Liver (tissue), 8 donors: ENCODE measurements at regions not wholly inside any gene's neighbourhood (a gene's known extent, or its start where the extent isn't known, plus 50 kb on each side); places are given as distances from the start of the nearest gene placed in this dataset.

Experiments
- DNase-seq: peaks from one replicate; pipeline ENCODE4 v3.0.0-alpha.2; 2017; ENCODE audit warnings: low spot score
- H3K27ac ChIP-seq, 2 donors: one replicate each; pipeline ENCODE4 v1.7.0; 2013; ENCODE audit warnings: inconsistent platforms in 2 of 2, low read length in 2 of 2, control low read depth in 1 of 2, low read depth in 1 of 2, mild to moderate bottlenecking in 1 of 2
- H3K27me3 ChIP-seq, 4 donors: one replicate each; pipeline versions ENCODE4 v1.6.1 to v1.7.0; 2013; ENCODE audit warnings: low read length in 3 of 4, inconsistent platforms in 1 of 4, mild to moderate bottlenecking in 1 of 4, moderate library complexity in 1 of 4; ENCODE audit not compliant: control insufficient read depth in 4 of 4, insufficient read depth in 4 of 4
- H3K36me3 ChIP-seq, 4 donors: one replicate each; pipeline versions ENCODE4 v1.6.1 to v1.7.0; 2013; ENCODE audit warnings: low read length in 3 of 4, mild to moderate bottlenecking in 3 of 4, low read depth in 1 of 4, moderate library complexity in 1 of 4; ENCODE audit not compliant: control insufficient read depth in 4 of 4, insufficient read depth in 3 of 4
- H3K4me1 ChIP-seq, 4 donors: one replicate each; pipeline versions ENCODE4 v1.6.1 to v1.7.0; 2013; ENCODE audit warnings: low read length in 3 of 4, mild to moderate bottlenecking in 3 of 4, moderate library complexity in 1 of 4; ENCODE audit not compliant: control insufficient read depth in 4 of 4, insufficient read depth in 4 of 4
- H3K4me3 ChIP-seq, 3 donors: one replicate each; pipeline versions ENCODE4 v1.6.1 to v1.7.0; 2013; ENCODE audit warnings: low read length in 3 of 3, control low read depth in 1 of 3, low read depth in 1 of 3, mild to moderate bottlenecking in 1 of 3
- H3K9ac ChIP-seq, 2 donors: one replicate each; pipeline ENCODE4 v1.7.0; 2013; ENCODE audit warnings: low read length in 2 of 2, mild to moderate bottlenecking in 2 of 2, moderate library complexity in 2 of 2, control low read depth in 1 of 2, low read depth in 1 of 2
- H3K9me3 ChIP-seq, 4 donors: one replicate each; pipeline versions ENCODE4 v1.6.1 to v1.7.0; 2013; ENCODE audit warnings: low read length in 3 of 4; ENCODE audit not compliant: control insufficient read depth in 4 of 4
- EGR1 ChIP-seq, 2 donors: IDR thresholded peaks; 2 replicates each; pipeline ENCODE4 v1.6.1; 2016 to 2018; ENCODE audit warnings: antibody characterized with exemption in 2 of 2, low read depth in 2 of 2
- FOXA1 ChIP-seq: IDR thresholded peaks from 2 replicates; pipeline ENCODE4 v1.6.1; 2016; ENCODE audit warnings: antibody characterized with exemption
- FOXA2 ChIP-seq: IDR thresholded peaks from 2 replicates; pipeline ENCODE4 v1.6.1; 2016; ENCODE audit warnings: antibody characterized with exemption
- GABPA ChIP-seq, 2 donors: IDR thresholded peaks in 1 of 2; conservative IDR thresholded peaks in 1 of 2; 2 replicates each; pipeline ENCODE4 v1.6.1; 2016; ENCODE audit warnings: antibody characterized with exemption in 2 of 2, mild to moderate bottlenecking in 1 of 2, moderate library complexity in 1 of 2
- HNF4A ChIP-seq, 2 donors: conservative IDR thresholded peaks; 2 replicates each; pipeline ENCODE4 v1.6.1; 2016; ENCODE audit warnings: antibody characterized with exemption in 2 of 2, mild to moderate bottlenecking in 2 of 2
- HNF4G ChIP-seq: IDR thresholded peaks from 2 replicates; pipeline ENCODE4 v1.6.1; 2016; ENCODE audit warnings: antibody characterized with exemption
- JUND ChIP-seq, 2 donors: IDR thresholded peaks; 2 replicates each; pipeline ENCODE4 v1.6.1; 2016; ENCODE audit warnings: antibody characterized with exemption in 2 of 2
- NR2F2 ChIP-seq: IDR thresholded peaks from 2 replicates; pipeline ENCODE4 v1.6.1; 2016; ENCODE audit warnings: antibody characterized with exemption
- RAD21 ChIP-seq, 2 donors: IDR thresholded peaks; 2 replicates each; pipeline ENCODE4 v1.6.1; 2016; ENCODE audit warnings: antibody characterized with exemption in 2 of 2, mild to moderate bottlenecking in 2 of 2
- RXRA ChIP-seq, 2 donors: IDR thresholded peaks; 2 replicates each; pipeline ENCODE4 v1.6.1; 2017 to 2018; ENCODE audit warnings: antibody characterized with exemption in 2 of 2, mild to moderate bottlenecking in 1 of 2
- TAF1 ChIP-seq: conservative IDR thresholded peaks from 2 replicates; pipeline ENCODE4 v1.6.1; 2016; ENCODE audit warnings: antibody characterized with exemption, mild to moderate bottlenecking
- YY1 ChIP-seq: IDR thresholded peaks from 2 replicates; pipeline ENCODE4 v1.6.1; 2016; ENCODE audit warnings: antibody characterized with exemption, mild to moderate bottlenecking
- WGBS: extraction: QIAGEN DNeasy Blood & Tissue Kit; methylation state at CpG from one replicate; pipeline ENCODE4 v1.1.7; 2013; 5-methylcytosine and 5-hydroxymethylcytosine counted together
- TF ChIP-seq, protein P1 (sequence below): IDR thresholded peaks from 2 replicates; pipeline ENCODE4 v1.6.1; 2016; ENCODE audit warnings: antibody characterized with exemption
- TF ChIP-seq, protein P2 (sequence below): IDR thresholded peaks from 2 replicates; pipeline ENCODE4 v1.6.1; 2016; ENCODE audit warnings: antibody characterized with exemption, mild to moderate bottlenecking
- TF ChIP-seq, protein P3 (sequence below): fragments of 150-350 bp; IDR thresholded peaks from 2 replicates; pipeline ENCODE4 v1.5.1; 2017; ENCODE audit warnings: improper control_type of control experiment, low read depth, low read length; ENCODE audit not compliant: missing input control
- TF ChIP-seq, protein P4 (sequence below): IDR thresholded peaks from 2 replicates; pipeline ENCODE4 v1.6.1; 2016; ENCODE audit warnings: antibody characterized with exemption
- TF ChIP-seq, protein P5 (sequence below): IDR thresholded peaks from 2 replicates; pipeline ENCODE4 v1.6.1; 2016; ENCODE audit warnings: antibody characterized with exemption
- donor health status: healthy.
- donor health status: healthy.
- donor health status: healthy.
- donor health status: healthy.
- donor health status: healthy.

DNA sequence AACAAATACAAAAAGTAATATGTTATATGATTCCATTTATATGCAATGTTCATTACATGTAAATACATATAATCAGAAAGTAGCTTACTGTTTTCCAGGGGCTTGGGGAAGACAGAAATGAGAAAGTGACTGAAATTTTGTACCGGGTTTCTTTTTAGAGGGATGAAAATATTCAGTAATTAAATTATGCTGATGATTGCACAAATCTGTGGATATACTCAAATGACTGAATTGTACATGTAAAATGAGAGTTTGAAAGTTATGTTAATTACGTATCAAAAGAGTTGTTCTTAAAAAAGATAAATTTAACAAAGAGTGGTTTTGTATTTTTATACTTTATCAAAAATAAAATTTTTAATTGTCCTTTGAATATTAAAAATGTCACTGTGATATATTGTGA lies 856.3 kb downstream of the DSC3 start:
- no peaks in the 10 kb centered on the region for H3K9me3 ChIP-seq
- no peak for DNase-seq
- H3K27me3 ChIP-seq: no peaks in the 10 kb centered on the region
- H3K36me3 ChIP-seq: no peaks in the 10 kb centered on the region
- H3K27ac ChIP-seq: no peak overlapping the region
- TF ChIP-seq TAF1: no peak
- TF ChIP-seq, protein P1, sequence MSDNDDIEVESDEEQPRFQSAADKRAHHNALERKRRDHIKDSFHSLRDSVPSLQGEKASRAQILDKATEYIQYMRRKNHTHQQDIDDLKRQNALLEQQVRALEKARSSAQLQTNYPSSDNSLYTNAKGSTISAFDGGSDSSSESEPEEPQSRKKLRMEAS: no peak
- TF ChIP-seq, protein P2, sequence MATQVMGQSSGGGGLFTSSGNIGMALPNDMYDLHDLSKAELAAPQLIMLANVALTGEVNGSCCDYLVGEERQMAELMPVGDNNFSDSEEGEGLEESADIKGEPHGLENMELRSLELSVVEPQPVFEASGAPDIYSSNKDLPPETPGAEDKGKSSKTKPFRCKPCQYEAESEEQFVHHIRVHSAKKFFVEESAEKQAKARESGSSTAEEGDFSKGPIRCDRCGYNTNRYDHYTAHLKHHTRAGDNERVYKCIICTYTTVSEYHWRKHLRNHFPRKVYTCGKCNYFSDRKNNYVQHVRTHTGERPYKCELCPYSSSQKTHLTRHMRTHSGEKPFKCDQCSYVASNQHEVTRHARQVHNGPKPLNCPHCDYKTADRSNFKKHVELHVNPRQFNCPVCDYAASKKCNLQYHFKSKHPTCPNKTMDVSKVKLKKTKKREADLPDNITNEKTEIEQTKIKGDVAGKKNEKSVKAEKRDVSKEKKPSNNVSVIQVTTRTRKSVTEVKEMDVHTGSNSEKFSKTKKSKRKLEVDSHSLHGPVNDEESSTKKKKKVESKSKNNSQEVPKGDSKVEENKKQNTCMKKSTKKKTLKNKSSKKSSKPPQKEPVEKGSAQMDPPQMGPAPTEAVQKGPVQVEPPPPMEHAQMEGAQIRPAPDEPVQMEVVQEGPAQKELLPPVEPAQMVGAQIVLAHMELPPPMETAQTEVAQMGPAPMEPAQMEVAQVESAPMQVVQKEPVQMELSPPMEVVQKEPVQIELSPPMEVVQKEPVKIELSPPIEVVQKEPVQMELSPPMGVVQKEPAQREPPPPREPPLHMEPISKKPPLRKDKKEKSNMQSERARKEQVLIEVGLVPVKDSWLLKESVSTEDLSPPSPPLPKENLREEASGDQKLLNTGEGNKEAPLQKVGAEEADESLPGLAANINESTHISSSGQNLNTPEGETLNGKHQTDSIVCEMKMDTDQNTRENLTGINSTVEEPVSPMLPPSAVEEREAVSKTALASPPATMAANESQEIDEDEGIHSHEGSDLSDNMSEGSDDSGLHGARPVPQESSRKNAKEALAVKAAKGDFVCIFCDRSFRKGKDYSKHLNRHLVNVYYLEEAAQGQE: no peak
- no peak for TF ChIP-seq FOXA1
- no peak for TF ChIP-seq GABPA (IDR thresholded peaks at IDR 0.05 in 1 of 2, conservative IDR thresholded peaks at IDR 0.05 in 1 of 2)
- TF ChIP-seq HNF4A (conservative IDR thresholded peaks at IDR 0.05): no peak
- no peak for TF ChIP-seq RAD21 (IDR thresholded peaks at IDR 0.05)
- no peak for TF ChIP-seq FOXA2
- TF ChIP-seq RXRA (IDR thresholded peaks at IDR 0.05): no peak
- no peak for TF ChIP-seq YY1
- TF ChIP-seq, protein P3, sequence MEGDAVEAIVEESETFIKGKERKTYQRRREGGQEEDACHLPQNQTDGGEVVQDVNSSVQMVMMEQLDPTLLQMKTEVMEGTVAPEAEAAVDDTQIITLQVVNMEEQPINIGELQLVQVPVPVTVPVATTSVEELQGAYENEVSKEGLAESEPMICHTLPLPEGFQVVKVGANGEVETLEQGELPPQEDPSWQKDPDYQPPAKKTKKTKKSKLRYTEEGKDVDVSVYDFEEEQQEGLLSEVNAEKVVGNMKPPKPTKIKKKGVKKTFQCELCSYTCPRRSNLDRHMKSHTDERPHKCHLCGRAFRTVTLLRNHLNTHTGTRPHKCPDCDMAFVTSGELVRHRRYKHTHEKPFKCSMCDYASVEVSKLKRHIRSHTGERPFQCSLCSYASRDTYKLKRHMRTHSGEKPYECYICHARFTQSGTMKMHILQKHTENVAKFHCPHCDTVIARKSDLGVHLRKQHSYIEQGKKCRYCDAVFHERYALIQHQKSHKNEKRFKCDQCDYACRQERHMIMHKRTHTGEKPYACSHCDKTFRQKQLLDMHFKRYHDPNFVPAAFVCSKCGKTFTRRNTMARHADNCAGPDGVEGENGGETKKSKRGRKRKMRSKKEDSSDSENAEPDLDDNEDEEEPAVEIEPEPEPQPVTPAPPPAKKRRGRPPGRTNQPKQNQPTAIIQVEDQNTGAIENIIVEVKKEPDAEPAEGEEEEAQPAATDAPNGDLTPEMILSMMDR: no peak
- TF ChIP-seq JUND (IDR thresholded peaks at IDR 0.05): no peak
- H3K4me1 ChIP-seq: no peaks in the 10 kb centered on the region
- no peak overlapping the region for H3K9ac ChIP-seq
- WGBS: 87% methylated on average over 2 of the region's 2 CpGs
- H3K4me3 ChIP-seq: no peak overlapping the region

DNA sequence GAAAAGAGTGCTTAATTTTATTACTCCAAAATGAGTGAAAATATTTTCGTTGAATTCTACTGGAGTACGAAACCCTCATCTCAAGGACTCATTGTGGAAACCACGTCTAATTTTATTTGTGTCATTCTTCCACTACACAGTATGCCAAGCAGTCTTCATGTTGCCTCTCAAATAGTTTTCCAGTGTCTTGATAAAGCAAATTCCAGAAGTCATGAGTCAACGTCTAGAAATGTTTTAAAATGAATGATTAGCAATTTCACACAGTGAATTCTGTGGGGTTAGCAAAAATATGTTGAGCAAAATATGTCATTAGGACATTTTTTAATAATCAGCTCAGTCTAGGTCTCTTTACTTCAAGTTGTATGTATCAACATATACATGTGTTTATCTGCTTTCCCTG lies 865.5 kb downstream of the DSC3 start:
- H3K36me3 ChIP-seq: no peaks in the 10 kb centered on the region
- 78% methylated on average over 4 of the region's 4 CpGs for WGBS
- H3K9ac ChIP-seq: no peak overlapping the region
- no peak overlapping the region for H3K27ac ChIP-seq
- H3K27me3 ChIP-seq: no peaks in the 10 kb centered on the region
- H3K9me3 ChIP-seq: peaks cover 0 to 2% (median 0%) of the 10 kb centered on the region in 4 donors
- no peak for DNase-seq
- H3K4me3 ChIP-seq: no peak overlapping the region
- no peaks in the 10 kb centered on the region for H3K4me1 ChIP-seq
- no peak for TF ChIP-seq RXRA (IDR thresholded peaks at IDR 0.05)
- no peak for TF ChIP-seq NR2F2
- TF ChIP-seq RAD21 (IDR thresholded peaks at IDR 0.05): no peak
- TF ChIP-seq, protein P2: no peak
- TF ChIP-seq, protein P4, sequence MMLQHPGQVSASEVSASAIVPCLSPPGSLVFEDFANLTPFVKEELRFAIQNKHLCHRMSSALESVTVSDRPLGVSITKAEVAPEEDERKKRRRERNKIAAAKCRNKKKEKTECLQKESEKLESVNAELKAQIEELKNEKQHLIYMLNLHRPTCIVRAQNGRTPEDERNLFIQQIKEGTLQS: no peak
- TF ChIP-seq HNF4G: no peak
- TF ChIP-seq, protein P1: no peak
- no peak for TF ChIP-seq FOXA2
- TF ChIP-seq HNF4A (conservative IDR thresholded peaks at IDR 0.05): no peak
- TF ChIP-seq, protein P3: no peak
- no peak for TF ChIP-seq GABPA (IDR thresholded peaks at IDR 0.05 in 1 of 2, conservative IDR thresholded peaks at IDR 0.05 in 1 of 2)
- no peak for TF ChIP-seq FOXA1
- TF ChIP-seq EGR1 (IDR thresholded peaks at IDR 0.05; ENCODE audit: low read depth in 2 of 2): no peak
- TF ChIP-seq, protein P5, sequence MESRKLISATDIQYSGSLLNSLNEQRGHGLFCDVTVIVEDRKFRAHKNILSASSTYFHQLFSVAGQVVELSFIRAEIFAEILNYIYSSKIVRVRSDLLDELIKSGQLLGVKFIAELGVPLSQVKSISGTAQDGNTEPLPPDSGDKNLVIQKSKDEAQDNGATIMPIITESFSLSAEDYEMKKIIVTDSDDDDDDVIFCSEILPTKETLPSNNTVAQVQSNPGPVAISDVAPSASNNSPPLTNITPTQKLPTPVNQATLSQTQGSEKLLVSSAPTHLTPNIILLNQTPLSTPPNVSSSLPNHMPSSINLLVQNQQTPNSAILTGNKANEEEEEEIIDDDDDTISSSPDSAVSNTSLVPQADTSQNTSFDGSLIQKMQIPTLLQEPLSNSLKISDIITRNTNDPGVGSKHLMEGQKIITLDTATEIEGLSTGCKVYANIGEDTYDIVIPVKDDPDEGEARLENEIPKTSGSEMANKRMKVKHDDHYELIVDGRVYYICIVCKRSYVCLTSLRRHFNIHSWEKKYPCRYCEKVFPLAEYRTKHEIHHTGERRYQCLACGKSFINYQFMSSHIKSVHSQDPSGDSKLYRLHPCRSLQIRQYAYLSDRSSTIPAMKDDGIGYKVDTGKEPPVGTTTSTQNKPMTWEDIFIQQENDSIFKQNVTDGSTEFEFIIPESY: no peak
- TF ChIP-seq JUND (IDR thresholded peaks at IDR 0.05): no peak
- TF ChIP-seq TAF1: no peak
